Heart right ventricle (tissue), 16 donors: ENCODE measurements at regions not wholly inside any gene's neighbourhood (a gene's known extent, or its start where the extent isn't known, plus 50 kb on each side); places are given as distances from the start of the nearest gene placed in this dataset.

Experiments used
- ATAC-seq, 8 donors: fragments of 200-7000 bp; cut with Tn5 transposase; one replicate each; pipeline ENCODE4 v1.9.1; 2020; ENCODE audit warnings: mild to moderate bottlenecking in 8 of 8, moderate library complexity in 8 of 8, moderate number of reproducible peaks in 1 of 8
- DNase-seq, 2 donors: peaks; one replicate each; pipeline ENCODE4 v3.0.0-alpha.2; 2020
- H3K27ac ChIP-seq, 10 donors: fragments of 200-600 bp; sonication (generic) in 2 of 10; one replicate each; pipeline versions ENCODE4 v1.5.0 to v1.8.0; 2020 to 2022; ENCODE audit warnings: mild to moderate bottlenecking in 3 of 10
- H3K27me3 ChIP-seq, 7 donors: fragments of 200-600 bp; one replicate each; pipeline ENCODE4 v1.8.0; 2021 to 2022; ENCODE audit warnings: mild to moderate bottlenecking in 2 of 7
- H3K36me3 ChIP-seq, 9 donors: fragments of 200-600 bp; sonication (generic) in 1 of 9; one replicate each; pipeline versions ENCODE4 v1.5.0 to v1.8.0; 2020 to 2022; ENCODE audit warnings: mild to moderate bottlenecking in 2 of 9
- H3K4me1 ChIP-seq, 9 donors: fragments of 200-600 bp; sonication (generic) in 1 of 9; one replicate each; pipeline versions ENCODE4 v1.5.0 to v1.8.0; 2020 to 2022; ENCODE audit warnings: mild to moderate bottlenecking in 4 of 9
- H3K4me3 ChIP-seq, 10 donors: fragments of 200-600 bp; sonication (generic) in 2 of 10; one replicate each; pipeline versions ENCODE4 v1.5.0 to v1.8.0; 2020 to 2022; ENCODE audit warnings: mild to moderate bottlenecking in 7 of 10, moderate library complexity in 2 of 10
- H3K9me3 ChIP-seq, 11 donors: fragments of 200-600 bp in 10 of 11; sonication (generic) in 2 of 11; one replicate each; pipeline versions ENCODE4 v1.5.0 to v1.8.0; 2013 to 2022; ENCODE audit warnings: mild to moderate bottlenecking in 2 of 11, control low read depth in 1 of 11, moderate library complexity in 1 of 11
- CTCF ChIP-seq, 9 donors: fragments of 200-600 bp; sonication (generic) in 2 of 9; IDR thresholded peaks; one replicate each; pipeline versions ENCODE4 v1.5.0 to v1.8.0; 2021 to 2022; ENCODE audit warnings: antibody characterized with exemption in 9 of 9, mild to moderate bottlenecking in 5 of 9, moderate library complexity in 1 of 9
- WGBS, 2 donors: extraction: QIAGEN DNeasy Blood & Tissue Kit; methylation state at CpG; one replicate each; pipeline ENCODE4 v1.1.7; 2013; ENCODE audit warnings: inconsistent platforms in 1 of 2; 5-methylcytosine and 5-hydroxymethylcytosine counted together
- intact Hi-C, 10 donors: fragments of 100-400 bp; cut with DNase I; formaldehyde crosslinking; loops; one replicate each; pipeline versions ENCODE4 v1.11.1 to v1.14.2; 2022
- donor health status: Arrhythmogenic right ventricular cardiomyopathy.
- donor health status: ischemic (EF 13 %, LVEDD 7.1; RV severe dilation, severe dysfunction).
- donor health status: healthy with polysubstance abuse.
- donor health status: DM: no; HTN: yes; CAD: no.
- donor health status: DM: no; HTN: no; CAD: no.
- donor health status: ischemic (EF 25% LVEDD 6.9; RV normal size, moderate dysfunction).
- donor health status: ischemic (EF 25% LVEDD 5.7; RV mildly dilated, moderate dysfunction).
- donor health status: healthy.
- donor health status: DM: yes; HTN: yes; CAD: no.
- donor health status: Ischemic cardiomyopathy.
- donor health status: ischemic (EF 35%, LVEDD 5.7; RV mildly dilated, moderate dysfunction).
- donor health status: nonischemic (EF 11% LVEDD 7.7; RV severe dilation, severe dysfunction).
- donor health status: DM: yes; HTN: yes; CAD: no.
- donor health status: PGD.
- donor health status: ischemic (EF 29% LVEDD 5.4; RV normal size, mild dysfunction).
- donor health status: nonischemic (EF 23%, LVEDD 6.1; RV moderate dilation, normal function).

- H3K4me3 ChIP-seq: no peak overlapping the region
- no peak for ATAC-seq
- TF ChIP-seq CTCF (IDR thresholded peaks at IDR 0.05): no peak
- H3K9me3 ChIP-seq: no peaks in the 10 kb centered on the region
- peak overlapping the region in 1 of 10 donors; percentile 16 for H3K27ac ChIP-seq
- intact Hi-C loops: loop anchor here in 1 of 10 donors (10.0 kb wide), 1 partner anchor 195 kb away; no protein-coding TSS in a partner anchor
- H3K4me1 ChIP-seq: peaks cover 0 to 12% (median 0%) of the 10 kb centered on the region in 9 donors
- no peaks in the 10 kb centered on the region for H3K27me3 ChIP-seq
- no peak for DNase-seq
- WGBS, 2 donors: 93 to 94% methylated on average over 2 of the region's 2 CpGs
- H3K36me3 ChIP-seq: no peaks in the 10 kb centered on the region
Observed at GRCh38 chr7:106369816-106370215, 85.0 kb upstream of the NAMPT start.

- no peaks in the 10 kb centered on the region for H3K27me3 ChIP-seq
- H3K4me3 ChIP-seq: no peak overlapping the region
- H3K27ac ChIP-seq: peak overlapping the region in 1 of 10 donors; percentile 84
- intact Hi-C loops: no loop called here
- no peak for TF ChIP-seq CTCF (IDR thresholded peaks at IDR 0.05)
- peaks cover 0 to 12% (median 0%) of the 10 kb centered on the region in 9 donors for H3K4me1 ChIP-seq
- ATAC-seq: no peak
- no peaks in the 10 kb centered on the region for H3K9me3 ChIP-seq
- no peak for DNase-seq
- H3K36me3 ChIP-seq: no peaks in the 10 kb centered on the region
- 83 to 84% methylated on average over 3 of the region's 3 CpGs for WGBS, 2 donors
Observed at GRCh38 chr7:106369352-106369751, 84.6 kb upstream of the NAMPT start.

DNA sequence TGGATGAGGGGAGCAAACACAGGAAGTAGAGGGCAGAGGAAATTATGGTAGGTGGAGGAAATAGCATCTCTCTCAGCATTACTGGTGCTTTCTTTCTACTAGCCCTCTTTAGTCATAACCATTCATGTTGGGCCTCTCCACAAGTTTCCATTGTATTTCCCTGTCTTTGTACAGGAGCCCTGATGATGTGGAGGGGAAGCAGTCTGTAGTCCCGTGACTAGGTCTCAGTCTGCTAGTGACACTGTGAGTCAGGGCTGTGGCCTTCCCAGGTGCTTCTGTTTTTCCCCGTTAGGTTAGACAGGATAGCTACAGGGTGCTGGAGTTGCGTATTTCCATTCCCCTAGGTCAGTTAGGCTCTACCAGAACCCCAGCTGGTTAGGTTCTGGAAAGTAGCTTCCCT lies 82.9 kb upstream of the NAMPT start:
- no peak for TF ChIP-seq CTCF (IDR thresholded peaks at IDR 0.05)
- peaks cover 0 to 12% (median 0%) of the 10 kb centered on the region in 9 donors for H3K4me1 ChIP-seq
- H3K27me3 ChIP-seq: no peaks in the 10 kb centered on the region
- peak overlapping the region in 1 of 10 donors; percentile 84 for H3K27ac ChIP-seq
- no peak for DNase-seq
- ATAC-seq: no peak
- H3K4me3 ChIP-seq: no peak overlapping the region
- peaks cover 0 to 5% (median 0%) of the 10 kb centered on the region in 11 donors for H3K9me3 ChIP-seq
- WGBS, 2 donors: 91 to 98% methylated on average over 3 of the region's 3 CpGs
- H3K36me3 ChIP-seq: no peaks in the 10 kb centered on the region
- intact Hi-C loops: no loop called here

GRCh38 chr7:106367018-106367420 lies 82.2 kb upstream of the NAMPT start:
- WGBS, 2 donors: 79 to 80% methylated on average over 3 of the region's 3 CpGs
- H3K27ac ChIP-seq: peak overlapping the region in 1 of 10 donors; percentile 84
- peak in 5 of 9 donors; percentile 14 to 43 (median 18) for TF ChIP-seq CTCF (IDR thresholded peaks at IDR 0.05)
- no peaks in the 10 kb centered on the region for H3K27me3 ChIP-seq
- peaks cover 0 to 5% (median 0%) of the 10 kb centered on the region in 11 donors for H3K9me3 ChIP-seq
- no peaks in the 10 kb centered on the region for H3K36me3 ChIP-seq
- ATAC-seq (peak in 7 of 8 donors; percentile 11 to 71 (median 47)), DNase-seq (no peak)
- intact Hi-C loops: no loop called here
- H3K4me3 ChIP-seq: no peak overlapping the region
- H3K4me1 ChIP-seq: peaks cover 0 to 12% (median 0%) of the 10 kb centered on the region in 9 donors
